Ovary (tissue), 7 donors: ENCODE measurements at regions not wholly inside any gene's neighbourhood (a gene's known extent, or its start where the extent isn't known, plus 50 kb on each side); places are given as distances from the start of the nearest gene placed in this dataset.

Source experiments
- DNase-seq, 5 donors: peaks; one replicate each; pipeline ENCODE4 v3.0.0-alpha.2; 2019 to 2020
- H3K27ac ChIP-seq, 2 donors: fragments of 200-600 bp; one replicate each; pipeline versions ENCODE4 v1.5.1 to v1.8.0; 2019 to 2022
- H3K27me3 ChIP-seq: fragments of 200-600 bp; one replicate; pipeline ENCODE4 v1.8.0; 2022
- H3K36me3 ChIP-seq: fragments of 200-600 bp; sonication (generic); one replicate; pipeline ENCODE4 v1.5.1; 2019
- H3K4me1 ChIP-seq: one replicate; pipeline ENCODE4 v1.8.1; 2013; ENCODE audit warnings: mild to moderate bottlenecking, moderate library complexity; ENCODE audit not compliant: insufficient read depth
- H3K4me3 ChIP-seq: fragments of 200-600 bp; sonication (generic); one replicate; pipeline ENCODE4 v1.5.1; 2017
- H3K9me3 ChIP-seq, 2 donors: fragments of 200-600 bp in 1 of 2; sonication (generic) in 1 of 2; one replicate each; pipeline versions ENCODE4 v1.5.1 to v1.8.1; 2013 to 2019; ENCODE audit warnings: mild to moderate bottlenecking in 1 of 2, moderate library complexity in 1 of 2
- CTCF ChIP-seq, 3 donors: fragments of 450-650 bp in 2 of 3; fragments of 200-600 bp in 1 of 3; IDR thresholded peaks; one replicate each; pipeline versions ENCODE4 v1.5.1 to v1.8.0; 2016 to 2022; ENCODE audit warnings: antibody characterized with exemption in 3 of 3, mild to moderate bottlenecking in 1 of 3
- EP300 ChIP-seq: sonication (generic); formaldehyde crosslinking; IDR thresholded peaks from one replicate; pipeline ENCODE4 v1.6.1; 2017; ENCODE audit warnings: antibody characterized with exemption
- POLR2A ChIP-seq: fragments of 450-650 bp; IDR thresholded peaks from one replicate; pipeline ENCODE4 v1.6.1; 2017; ENCODE audit warnings: antibody characterized with exemption, mild to moderate bottlenecking, moderate library complexity
- WGBS, 3 donors: extraction: QIAGEN DNeasy Blood & Tissue Kit in 1 of 3; methylation state at CpG; one replicate each; pipeline versions ENCODE4 v1.1.5 to v1.1.7; 2013 to 2017; 5-methylcytosine and 5-hydroxymethylcytosine counted together
- intact Hi-C, 4 donors: fragments of 100-400 bp; cut with DNase I; formaldehyde crosslinking; loops; one replicate each; pipeline versions ENCODE4 v1.11.0 to v1.15.1; 2022 to 2023
- donor health status: DM: no; HTN: no; CAD: no; lungs with moderate emphysema.
- donor health status: DM: no; HTN: no; CAD: no.
- donor health status: Bipolar disorder and iron deficiency.
- donor health status: DM: no; HTN: no; CAD: no.
- donor health status: DM: yes; HTN: yes; CAD: no.

GRCh38 chr5:133899506-133899905 is 68.9 kb downstream of the C5orf15 start:
- TF ChIP-seq POLR2A (no peak), CTCF (IDR thresholded peaks at IDR 0.05) (no peak), EP300 (no peak)
- no peaks in the 10 kb centered on the region for H3K9me3 ChIP-seq
- intact Hi-C loops = no loop called here

GRCh38 chr5:133898440-133898839 is 70.0 kb downstream of the C5orf15 start:
- H3K9me3 ChIP-seq = no peaks in the 10 kb centered on the region
- no peak for DNase-seq
- no peaks in the 10 kb centered on the region for H3K27me3 ChIP-seq
- H3K36me3 ChIP-seq = no peaks in the 10 kb centered on the region
- TF ChIP-seq EP300 = no peak
- no peak for TF ChIP-seq CTCF (IDR thresholded peaks at IDR 0.05)
- no peak for TF ChIP-seq POLR2A
- 51 to 74% (median 58%) methylated on average over 3 of the region's 3 CpGs for WGBS, 3 donors
- H3K4me3 ChIP-seq = no peak overlapping the region
- H3K4me1 ChIP-seq = no peaks in the 10 kb centered on the region
- intact Hi-C loops = no loop called here
- H3K27ac ChIP-seq = no peak overlapping the region

More at GRCh38 chr5:133899506-133899905, 68.9 kb downstream of the C5orf15 start:
- no peak for DNase-seq
- no peaks in the 10 kb centered on the region for H3K36me3 ChIP-seq
- H3K4me1 ChIP-seq = no peaks in the 10 kb centered on the region
- H3K4me3 ChIP-seq = no peak overlapping the region
- WGBS, 3 donors = 72 to 89% (median 74%) methylated on average over 4 of the region's 4 CpGs
- H3K27ac ChIP-seq = no peak overlapping the region
- no peaks in the 10 kb centered on the region for H3K27me3 ChIP-seq

- intact Hi-C loops = no loop called here
- Histone ChIP-seq H3K4me1 (no peaks in the 10 kb centered on the region), H3K27me3 (no peaks in the 10 kb centered on the region), H3K36me3 (no peaks in the 10 kb centered on the region), H3K27ac (no peak overlapping the region), H3K9me3 (no peaks in the 10 kb centered on the region), H3K4me3 (no peak overlapping the region)
- no peak for DNase-seq
- WGBS, 3 donors = 80 to 85% (median 82%) methylated on average over 4 of the region's 4 CpGs
- TF ChIP-seq POLR2A = no peak
- no peak for TF ChIP-seq EP300
- TF ChIP-seq CTCF (IDR thresholded peaks at IDR 0.05) = no peak
These were observed 71.0 kb downstream of the C5orf15 start for GRCh38 chr5:133897431-133897830.

DNA sequence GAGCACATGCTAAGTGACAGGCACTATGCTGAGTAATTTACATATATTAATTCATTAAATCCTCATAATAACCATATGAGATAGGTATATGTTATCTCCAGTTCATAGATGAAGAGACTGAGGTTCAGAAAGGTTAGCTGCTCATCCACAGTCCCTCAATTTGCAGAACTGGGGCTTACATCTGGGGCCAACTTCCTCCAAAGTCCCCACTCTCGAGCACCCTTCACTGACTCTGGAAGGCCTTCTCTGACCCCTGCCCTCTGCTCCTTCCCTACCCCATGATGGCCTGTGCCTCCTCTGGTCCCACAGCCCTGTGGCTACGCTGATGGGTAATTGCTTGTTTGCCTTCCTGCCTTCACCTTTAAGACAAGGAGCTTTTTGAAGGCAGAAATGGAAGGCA is 71.6 kb downstream of the C5orf15 start:
- Histone ChIP-seq H3K4me3 (no peak overlapping the region), H3K9me3 (no peaks in the 10 kb centered on the region), H3K27me3 (no peaks in the 10 kb centered on the region), H3K36me3 (no peaks in the 10 kb centered on the region), H3K4me1 (no peaks in the 10 kb centered on the region), H3K27ac (no peak overlapping the region)
- no peak for DNase-seq
- WGBS, 3 donors = 80 to 95% (median 88%) methylated on average over 2 of the region's 2 CpGs
- TF ChIP-seq POLR2A (no peak), CTCF (IDR thresholded peaks at IDR 0.05) (no peak), EP300 (no peak)
- intact Hi-C loops = no loop called here
